OCI-LY1 (cell line): ENCODE measurements at regions not wholly inside any gene's neighbourhood (a gene's known extent, or its start where the extent isn't known, plus 50 kb on each side); places are given as distances from the start of the nearest gene placed in this dataset.

Experiments used
- H2AFZ ChIP-seq: fragments of 200-600 bp; sonication (generic), shearing (Covaris generic); 2 replicates; pipeline ENCODE4 v1.6.0; 2014; ENCODE audit warnings: antibody characterized with exemption, mild to moderate bottlenecking, low read length
- H3F3A ChIP-seq: fragments of 200-600 bp; sonication (generic), shearing (Covaris generic); 2 replicates; pipeline ENCODE4 v1.6.0; 2014; ENCODE audit warnings: mild to moderate bottlenecking, antibody characterized with exemption, low read length, moderate library complexity; ENCODE audit not compliant: insufficient read depth
- H3K27ac ChIP-seq: fragments of 200-600 bp; sonication (generic); 2 replicates; pipeline ENCODE4 v1.5.1; 2014; ENCODE audit warnings: low read length, mixed run types, mild to moderate bottlenecking, low read depth; ENCODE audit not compliant: poor library complexity, severe bottlenecking
- H3K27me3 ChIP-seq: fragments of 200-600 bp; sonication (generic); 2 replicates; pipeline ENCODE4 v1.6.0; 2014; ENCODE audit warnings: antibody characterized with exemption, mild to moderate bottlenecking, low read length, moderate library complexity; ENCODE audit not compliant: insufficient read depth
- H3K36me3 ChIP-seq: fragments of 200-600 bp; sonication (generic); 2 replicates; pipeline ENCODE4 v1.6.1; 2014; ENCODE audit warnings: mild to moderate bottlenecking, antibody characterized with exemption, low read length, moderate library complexity, mixed read lengths; ENCODE audit not compliant: insufficient read depth
- H3K4me1 ChIP-seq: fragments of 200-600 bp; sonication (generic); 2 replicates; pipeline ENCODE4 v1.5.1; 2014; ENCODE audit warnings: mild to moderate bottlenecking, low read length, moderate library complexity; ENCODE audit not compliant: insufficient read depth, severe bottlenecking
- H3K4me2 ChIP-seq: fragments of 200-600 bp; sonication (generic), shearing (Covaris generic); 2 replicates; pipeline ENCODE4 v1.6.1; 2014; ENCODE audit warnings: low read length
- H3K4me3 ChIP-seq: fragments of 200-600 bp; sonication (generic); 2 replicates; pipeline ENCODE4 v1.5.1; 2014; ENCODE audit warnings: low read length, low read depth, mild to moderate bottlenecking, mixed read lengths; ENCODE audit not compliant: poor library complexity, severe bottlenecking
- H3K79me2 ChIP-seq: fragments of 200-600 bp; shearing (Covaris generic); 2 replicates; pipeline ENCODE4 v1.6.1; 2016; ENCODE audit warnings: mixed run types, low read length, mixed read lengths; ENCODE audit not compliant: insufficient read depth
- H3K9ac ChIP-seq: fragments of 200-600 bp; sonication (generic), shearing (Covaris generic); 2 replicates; pipeline ENCODE4 v1.6.1; 2014; ENCODE audit warnings: mild to moderate bottlenecking, low read length, mixed read lengths
- H3K9me2 ChIP-seq: fragments of 200-600 bp; sonication (generic), shearing (Covaris generic); 2 replicates; pipeline ENCODE4 v1.6.1; 2014; ENCODE audit warnings: low read depth, mild to moderate bottlenecking, low read length, mixed read lengths
- H3K9me3 ChIP-seq: fragments of 200-600 bp; shearing (Covaris generic); 2 replicates; pipeline ENCODE4 v1.6.1; 2014; ENCODE audit warnings: low read length, mixed read lengths
- H4K20me1 ChIP-seq: fragments of 200-600 bp; sonication (generic), shearing (Covaris generic); 2 replicates; pipeline ENCODE4 v1.6.0; 2016; ENCODE audit warnings: mild to moderate bottlenecking, low read length; ENCODE audit not compliant: insufficient read depth
- CTCF ChIP-seq: fragments of 200-600 bp; sonication (generic), shearing (Covaris generic); IDR thresholded peaks from 2 replicates; pipeline ENCODE4 v1.5.1; 2017; ENCODE audit warnings: mild to moderate bottlenecking, antibody characterized with exemption, low read length, moderate library complexity, mixed read lengths
- EZH2 ChIP-seq: fragments of 200-600 bp; sonication (generic), shearing (Covaris generic); IDR thresholded peaks from 2 replicates; pipeline ENCODE4 v1.8.0; 2017; ENCODE audit warnings: borderline replicate concordance, mixed run types, mild to moderate bottlenecking, antibody characterized with exemption, low read length, moderate library complexity, mixed read lengths

DNA sequence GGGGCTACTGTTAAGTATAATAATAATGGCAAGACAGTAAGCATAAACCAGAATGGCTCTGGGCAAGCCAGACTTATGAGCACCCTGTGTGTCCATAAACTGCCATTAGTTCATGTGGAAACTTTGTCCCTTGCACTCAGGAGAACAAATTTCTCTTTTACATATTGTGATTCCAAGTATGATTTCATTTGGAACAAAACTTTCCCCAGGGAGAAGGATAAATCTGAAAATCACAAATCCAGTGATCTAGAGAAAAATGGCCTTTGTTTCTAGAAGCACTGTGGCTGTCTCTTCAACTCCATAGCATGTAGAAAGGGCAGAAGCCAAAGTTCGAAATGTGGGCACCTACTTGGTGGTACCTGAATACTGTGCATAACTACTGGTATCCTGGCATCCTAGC, 823.7 kb upstream of the SOX11 start:
- no peaks in the 10 kb centered on the region for H4K20me1 ChIP-seq
- no peak overlapping the region for H3K4me3 ChIP-seq
- H3K36me3 ChIP-seq, result no peaks in the 10 kb centered on the region
- no peak overlapping the region for H3K4me2 ChIP-seq
- H3K27ac ChIP-seq, result no peak overlapping the region
- H3K4me1 ChIP-seq, result no peaks in the 10 kb centered on the region
- no peaks in the 10 kb centered on the region for H3F3A ChIP-seq
- no peaks in the 10 kb centered on the region for H3K9me2 ChIP-seq
- no peaks in the 10 kb centered on the region for H3K79me2 ChIP-seq
- H3K9ac ChIP-seq, result no peak overlapping the region
- no peaks in the 10 kb centered on the region for H3K27me3 ChIP-seq
- H2AFZ ChIP-seq, result no peak overlapping the region
- TF ChIP-seq EZH2 (no peak), CTCF (no peak)
- no peaks in the 10 kb centered on the region for H3K9me3 ChIP-seq

DNA sequence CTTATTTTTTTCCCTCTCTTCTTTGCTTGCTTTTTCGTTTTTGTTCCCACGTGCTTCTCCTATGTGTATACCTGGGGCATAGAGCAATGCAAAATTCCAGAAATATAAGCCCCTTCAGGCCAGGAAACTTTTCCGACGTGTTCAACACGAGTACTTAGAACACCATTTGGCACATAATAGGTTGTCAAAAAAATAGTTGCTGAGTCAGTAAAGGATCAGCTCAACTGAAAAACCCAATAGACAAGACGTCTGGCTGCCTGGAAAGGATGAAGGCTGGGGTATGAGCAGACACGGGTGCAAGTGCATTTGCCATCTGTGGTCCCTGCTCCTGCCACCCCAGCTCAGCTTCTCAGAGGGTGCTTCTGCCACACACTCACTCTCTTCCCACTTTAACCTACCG, 823.0 kb upstream of the SOX11 start:
- Histone ChIP-seq H3F3A (no peaks in the 10 kb centered on the region), H3K4me1 (no peaks in the 10 kb centered on the region), H3K9me2 (no peaks in the 10 kb centered on the region), H3K4me2 (no peak overlapping the region), H4K20me1 (no peaks in the 10 kb centered on the region), H3K4me3 (no peak overlapping the region), H3K79me2 (no peaks in the 10 kb centered on the region), H3K36me3 (no peaks in the 10 kb centered on the region), H3K9ac (no peak overlapping the region), H3K9me3 (no peaks in the 10 kb centered on the region), H3K27me3 (no peaks in the 10 kb centered on the region), H2AFZ (no peak overlapping the region), H3K27ac (no peak overlapping the region)
- TF ChIP-seq EZH2, result no peak
- no peak for TF ChIP-seq CTCF

GRCh38 chr2:4873364-4873763, 818.8 kb upstream of the SOX11 start:
- Histone ChIP-seq H3K4me1 (no peaks in the 10 kb centered on the region), H3K4me2 (no peak overlapping the region), H3K9me2 (no peaks in the 10 kb centered on the region), H3K27me3 (no peaks in the 10 kb centered on the region), H3K36me3 (no peaks in the 10 kb centered on the region), H3K9ac (no peak overlapping the region), H3F3A (no peaks in the 10 kb centered on the region), H4K20me1 (no peaks in the 10 kb centered on the region), H3K79me2 (no peaks in the 10 kb centered on the region), H3K9me3 (no peaks in the 10 kb centered on the region), H3K27ac (no peak overlapping the region), H2AFZ (no peak overlapping the region), H3K4me3 (no peak overlapping the region)
- no peak for TF ChIP-seq CTCF
- TF ChIP-seq EZH2, result no peak
